ENCODE measurements at regions not wholly inside any gene's neighbourhood (a gene's known extent, or its start where the extent isn't known, plus 50 kb on each side); places are given as distances from the start of the nearest gene placed in this dataset.

- no peak overlapping the region for H3K9ac ChIP-seq (ENCODE audit: low read length)
- intact Hi-C loops (cut with micrococcal nuclease), result no loop called here
- no peaks in the 10 kb centered on the region for H3K9me3 ChIP-seq (ENCODE audit: control extremely low read depth in 1 of 3, control insufficient read depth in 2 of 3, insufficient read depth in 1 of 3, low read length in 2 of 3)
- ChIA-PET POLR2A (no interaction called here), CTCF (no interaction called here)
- no peaks in the 10 kb centered on the region for H3K36me3 ChIP-seq (replicated peaks in 1 of 2; ENCODE audit: control extremely low read depth in 1 of 2, control insufficient read depth in 1 of 2, extremely low read depth in 1 of 2, insufficient read depth in 2 of 2, low read length in 1 of 2)
- WGBS (ENCODE audit: insufficient coverage), result 67% methylated on average over 1 of the region's 4 CpGs
- no peak overlapping the region for H3K4me3 ChIP-seq (ENCODE audit: control extremely low read depth in 1 of 5, extremely low read depth in 1 of 5, insufficient read depth in 1 of 5, low read depth in 2 of 5, low read length in 4 of 5)
- ATAC-seq (ENCODE audit: low read depth), result peak; percentile 28
- H3K27ac ChIP-seq (ENCODE audit: low read length in 2 of 2), result no peak overlapping the region
- no peaks in the 10 kb centered on the region for H3K79me2 ChIP-seq (ENCODE audit: control insufficient read depth, insufficient read depth, low read length)
- DNase-seq, result no peak
- no peaks in the 10 kb centered on the region for H3K27me3 ChIP-seq (replicated peaks in 1 of 4; ENCODE audit: control extremely low read depth in 1 of 4, control insufficient read depth in 3 of 4, insufficient read depth in 4 of 4, low read length in 3 of 4)
- TF ChIP-seq EZH2 (IDR thresholded peaks at IDR 0.05; ENCODE audit: borderline replicate concordance, insufficient read depth, low read depth, low read length, poor library complexity, severe bottlenecking), result no peak
- Mint-ChIP-seq H3K4me1 (peaks cover 15% of the 10 kb centered on the region), H3K27ac (no peak overlapping the region), H3K4me3 (no peak overlapping the region), H3K27me3 (no peaks in the 10 kb centered on the region), H3K9me3 (ENCODE audit: insufficient read depth) (peaks cover 2% of the 10 kb centered on the region)
- peaks cover 8 to 15% of the 10 kb centered on the region in 2 donors for H3K4me1 ChIP-seq (ENCODE audit: control insufficient read depth in 2 of 2, insufficient read depth in 2 of 2, low read length in 2 of 2)
- no peak overlapping the region for H2AFZ ChIP-seq (ENCODE audit: insufficient read depth, low read depth, low read length, poor library complexity, severe bottlenecking)
- no peaks in the 10 kb centered on the region for H4K20me1 ChIP-seq (ENCODE audit: control insufficient read depth, insufficient read depth, low read length, poor library complexity, severe bottlenecking)
- H3K4me2 ChIP-seq (replicated peaks; ENCODE audit: low read depth, low read length, poor library complexity, severe bottlenecking), result no peak overlapping the region
These were observed 303.9 kb downstream of the PDCD6IP start for GRCh38 chr3:34102288-34102687.

GRCh38 chr3:34106379-34106778 is 307.9 kb downstream of the PDCD6IP start:
- Mint-ChIP-seq H3K4me1 (peaks cover 30% of the 10 kb centered on the region), H3K27me3 (no peaks in the 10 kb centered on the region), H3K9me3 (ENCODE audit: insufficient read depth) (no peaks in the 10 kb centered on the region), H3K4me3 (no peak overlapping the region), H3K27ac (no peak overlapping the region)
- Histone ChIP-seq H3K9ac (ENCODE audit: low read length) (no peak overlapping the region), H3K36me3 (replicated peaks in 1 of 2; ENCODE audit: control extremely low read depth in 1 of 2, control insufficient read depth in 1 of 2, extremely low read depth in 1 of 2, insufficient read depth in 2 of 2, low read length in 1 of 2) (no peaks in the 10 kb centered on the region), H4K20me1 (ENCODE audit: control insufficient read depth, insufficient read depth, low read length, poor library complexity, severe bottlenecking) (no peaks in the 10 kb centered on the region), H3K4me2 (replicated peaks; ENCODE audit: low read depth, low read length, poor library complexity, severe bottlenecking) (no peak overlapping the region), H3K9me3 (ENCODE audit: control extremely low read depth in 1 of 3, control insufficient read depth in 2 of 3, insufficient read depth in 1 of 3, low read length in 2 of 3) (no peaks in the 10 kb centered on the region), H2AFZ (ENCODE audit: insufficient read depth, low read depth, low read length, poor library complexity, severe bottlenecking) (no peak overlapping the region), H3K4me3 (ENCODE audit: control extremely low read depth in 1 of 5, extremely low read depth in 1 of 5, insufficient read depth in 1 of 5, low read depth in 2 of 5, low read length in 4 of 5) (no peak overlapping the region), H3K27ac (ENCODE audit: low read length in 2 of 2) (no peak overlapping the region), H3K4me1 (ENCODE audit: control insufficient read depth in 2 of 2, insufficient read depth in 2 of 2, low read length in 2 of 2) (peaks cover 18 to 21% of the 10 kb centered on the region in 2 donors), H3K79me2 (ENCODE audit: control insufficient read depth, insufficient read depth, low read length) (no peaks in the 10 kb centered on the region), H3K27me3 (replicated peaks in 1 of 4; ENCODE audit: control extremely low read depth in 1 of 4, control insufficient read depth in 3 of 4, insufficient read depth in 4 of 4, low read length in 3 of 4) (no peaks in the 10 kb centered on the region)
- POLR2A ChIA-PET, result no interaction called here
- DNase-seq (no peak), ATAC-seq (ENCODE audit: low read depth) (no peak)
- TF ChIP-seq CTCF (IDR thresholded peaks at IDR 0.05) (no peak), EZH2 (IDR thresholded peaks at IDR 0.05; ENCODE audit: borderline replicate concordance, insufficient read depth, low read depth, low read length, poor library complexity, severe bottlenecking) (no peak)
- intact Hi-C loops (cut with micrococcal nuclease), result loop anchor here (2.0 to 5.0 kb wide), 2 partner anchors 96 to 574 kb away; no protein-coding TSS in a partner anchor
- CTCF ChIA-PET, result interaction anchor here (0.9 to 2.4 kb wide), 5 partner anchors 171 to 1802 kb away, joined by 3 to 18 read pairs (median 5); no protein-coding TSS in a partner anchor
- 88% methylated on average over 1 of the region's 3 CpGs for WGBS (ENCODE audit: insufficient coverage)
